Uterus (tissue), 3 donors: ENCODE measurements at regions not wholly inside any gene's neighbourhood (a gene's known extent, or its start where the extent isn't known, plus 50 kb on each side); places are given as distances from the start of the nearest gene placed in this dataset.

Experiments used
- DNase-seq, 2 donors: peaks; one replicate each; pipeline ENCODE4 v3.0.0-alpha.2; 2019 to 2020
- H3K27ac ChIP-seq, 2 donors: fragments of 200-600 bp; sonication (generic); 1 replicate in 1 of 2; 2 replicates in 1 of 2; pipeline ENCODE4 v1.5.1; 2016 to 2018
- H3K27me3 ChIP-seq, 2 donors: fragments of 200-600 bp; sonication (generic); one replicate each; pipeline ENCODE4 v1.5.1; 2018 to 2019; ENCODE audit warnings: control low read depth in 1 of 2
- H3K36me3 ChIP-seq, 2 donors: fragments of 200-600 bp; sonication (generic); one replicate each; pipeline ENCODE4 v1.5.1; 2019; ENCODE audit warnings: control low read depth in 1 of 2
- H3K4me1 ChIP-seq, 2 donors: fragments of 200-600 bp; sonication (generic); one replicate each; pipeline ENCODE4 v1.5.1; 2018 to 2019; ENCODE audit warnings: control low read depth in 1 of 2
- H3K4me3 ChIP-seq, 2 donors: fragments of 200-600 bp; sonication (generic); 1 replicate in 1 of 2; 2 replicates in 1 of 2; pipeline ENCODE4 v1.5.1; 2018 to 2019; ENCODE audit warnings: mild to moderate bottlenecking in 1 of 2
- H3K9me3 ChIP-seq, 2 donors: fragments of 200-600 bp; sonication (generic); one replicate each; pipeline ENCODE4 v1.5.1; 2019; ENCODE audit warnings: control low read depth in 1 of 2
- POLR2A ChIP-seq, 2 donors: fragments of 450-650 bp; IDR thresholded peaks; one replicate each; pipeline ENCODE4 v1.6.1; 2016; ENCODE audit warnings: antibody characterized with exemption in 2 of 2, mild to moderate bottlenecking in 1 of 2, moderate library complexity in 1 of 2
- intact Hi-C: fragments of 100-400 bp; cut with DNase I; formaldehyde crosslinking; loops from one replicate; pipeline ENCODE4 v1.15.1; 2023; ENCODE audit warnings: low total_unique reads
- TF ChIP-seq, protein P1 (sequence below), 4 experiments: fragments of 200-600 bp in 2 of 4; fragments of 450-650 bp in 2 of 4; sonication (generic) in 2 of 4; IDR thresholded peaks; one replicate each; pipeline ENCODE4 v1.5.1; 2016 to 2019; ENCODE audit warnings: antibody characterized with exemption in 4 of 4, mild to moderate bottlenecking in 2 of 4, moderate library complexity in 1 of 4
- donor health status: DM: yes; HTN: yes; CAD: no.

DNA sequence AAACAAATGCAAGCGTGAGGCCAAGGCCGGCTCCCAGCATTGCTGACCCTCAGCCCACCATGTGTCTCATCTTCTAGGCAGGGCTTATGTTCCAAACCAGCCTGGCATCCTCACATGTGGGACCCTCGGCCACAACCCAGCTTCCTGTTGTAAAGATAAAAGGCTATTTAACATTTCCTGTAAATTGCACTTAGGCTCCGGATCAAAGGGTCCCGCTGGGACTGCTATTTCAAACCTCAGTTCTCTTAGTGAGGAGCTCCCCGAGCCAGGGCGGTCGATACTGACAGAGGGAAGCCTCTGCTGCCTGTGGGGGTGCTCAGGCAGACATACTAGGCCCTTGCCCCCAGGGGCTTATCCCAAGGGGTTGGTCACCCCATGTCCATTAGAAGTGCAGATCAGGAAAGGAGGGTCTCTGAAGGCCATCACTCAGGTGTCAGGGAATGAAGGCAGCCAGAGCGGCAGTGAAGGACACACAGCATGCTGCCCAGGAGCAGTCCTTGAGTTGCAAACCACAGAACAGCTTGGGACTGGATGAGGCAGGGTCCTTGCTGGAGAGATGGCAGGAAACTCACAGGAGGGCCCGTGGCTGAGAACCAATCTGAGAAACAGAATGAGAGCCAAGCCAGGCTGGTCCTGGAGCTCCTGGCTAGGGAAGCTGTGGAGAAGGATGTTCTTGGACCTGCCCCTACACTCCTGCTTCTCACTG lies 239.9 kb downstream of the TLE3 start:
- Histone ChIP-seq H3K36me3 (no peaks in the 10 kb centered on the region), H3K9me3 (no peaks in the 10 kb centered on the region), H3K27me3 (no peaks in the 10 kb centered on the region), H3K4me1 (no peaks in the 10 kb centered on the region), H3K27ac (no peak overlapping the region), H3K4me3 (no peak overlapping the region)
- no peak for TF ChIP-seq POLR2A (IDR thresholded peaks at IDR 0.05)
- TF ChIP-seq, protein P1, sequence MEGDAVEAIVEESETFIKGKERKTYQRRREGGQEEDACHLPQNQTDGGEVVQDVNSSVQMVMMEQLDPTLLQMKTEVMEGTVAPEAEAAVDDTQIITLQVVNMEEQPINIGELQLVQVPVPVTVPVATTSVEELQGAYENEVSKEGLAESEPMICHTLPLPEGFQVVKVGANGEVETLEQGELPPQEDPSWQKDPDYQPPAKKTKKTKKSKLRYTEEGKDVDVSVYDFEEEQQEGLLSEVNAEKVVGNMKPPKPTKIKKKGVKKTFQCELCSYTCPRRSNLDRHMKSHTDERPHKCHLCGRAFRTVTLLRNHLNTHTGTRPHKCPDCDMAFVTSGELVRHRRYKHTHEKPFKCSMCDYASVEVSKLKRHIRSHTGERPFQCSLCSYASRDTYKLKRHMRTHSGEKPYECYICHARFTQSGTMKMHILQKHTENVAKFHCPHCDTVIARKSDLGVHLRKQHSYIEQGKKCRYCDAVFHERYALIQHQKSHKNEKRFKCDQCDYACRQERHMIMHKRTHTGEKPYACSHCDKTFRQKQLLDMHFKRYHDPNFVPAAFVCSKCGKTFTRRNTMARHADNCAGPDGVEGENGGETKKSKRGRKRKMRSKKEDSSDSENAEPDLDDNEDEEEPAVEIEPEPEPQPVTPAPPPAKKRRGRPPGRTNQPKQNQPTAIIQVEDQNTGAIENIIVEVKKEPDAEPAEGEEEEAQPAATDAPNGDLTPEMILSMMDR (IDR thresholded peaks at IDR 0.05) = no peak
- DNase-seq = no peak
- intact Hi-C loops = no loop called here

DNA sequence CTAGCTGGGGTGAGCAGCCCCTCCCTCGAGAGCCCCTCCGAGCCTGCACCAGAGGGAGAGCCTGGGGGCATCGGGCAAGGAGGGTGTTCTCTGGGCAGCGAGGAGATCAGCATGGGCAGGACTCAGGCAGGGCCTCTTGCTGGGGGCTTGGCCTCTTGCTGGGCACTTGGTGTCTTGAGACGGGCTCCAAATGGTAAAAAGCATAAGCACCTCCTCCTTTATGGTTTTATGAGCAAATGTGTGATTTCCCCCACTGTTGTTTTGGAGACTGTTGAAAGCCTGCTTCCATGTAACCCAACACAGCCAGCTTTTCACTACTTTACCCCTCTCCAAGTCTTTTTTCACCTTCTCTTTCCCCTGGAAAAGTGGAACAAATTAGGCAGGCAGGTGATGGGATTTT lies 239.3 kb downstream of the TLE3 start:
- no peak for DNase-seq
- Histone ChIP-seq H3K4me3 (no peak overlapping the region), H3K27me3 (no peaks in the 10 kb centered on the region), H3K4me1 (no peaks in the 10 kb centered on the region), H3K9me3 (no peaks in the 10 kb centered on the region), H3K27ac (no peak overlapping the region), H3K36me3 (no peaks in the 10 kb centered on the region)
- no peak for TF ChIP-seq POLR2A (IDR thresholded peaks at IDR 0.05)
- TF ChIP-seq, protein P1 (IDR thresholded peaks at IDR 0.05) = no peak
- intact Hi-C loops = no loop called here

DNA sequence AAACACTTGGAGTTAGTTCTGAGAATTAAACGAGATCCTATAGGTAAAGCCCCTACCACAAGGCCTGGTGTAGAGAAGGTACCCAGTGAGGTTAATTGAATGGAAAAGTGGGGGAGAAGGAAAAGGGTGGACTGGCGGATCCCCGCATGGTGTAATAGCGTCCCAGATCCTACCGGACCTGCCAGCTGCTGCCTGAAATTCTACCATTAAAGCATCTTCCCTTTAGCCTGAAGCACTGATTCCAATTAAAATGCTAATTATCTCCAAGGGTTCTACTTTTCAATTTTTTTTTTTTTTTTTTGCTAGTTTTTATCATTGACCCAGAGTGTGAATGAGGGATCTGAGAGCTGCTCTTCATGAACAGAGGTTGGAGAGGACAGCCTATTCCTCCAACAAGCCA lies 237.9 kb downstream of the TLE3 start:
- Histone ChIP-seq H3K27me3 (no peaks in the 10 kb centered on the region), H3K4me3 (no peak overlapping the region), H3K36me3 (no peaks in the 10 kb centered on the region), H3K27ac (no peak overlapping the region), H3K9me3 (no peaks in the 10 kb centered on the region), H3K4me1 (no peaks in the 10 kb centered on the region)
- no peak for TF ChIP-seq POLR2A (IDR thresholded peaks at IDR 0.05)
- TF ChIP-seq, protein P1 (IDR thresholded peaks at IDR 0.05) = no peak
- intact Hi-C loops = no loop called here
- no peak for DNase-seq

DNA sequence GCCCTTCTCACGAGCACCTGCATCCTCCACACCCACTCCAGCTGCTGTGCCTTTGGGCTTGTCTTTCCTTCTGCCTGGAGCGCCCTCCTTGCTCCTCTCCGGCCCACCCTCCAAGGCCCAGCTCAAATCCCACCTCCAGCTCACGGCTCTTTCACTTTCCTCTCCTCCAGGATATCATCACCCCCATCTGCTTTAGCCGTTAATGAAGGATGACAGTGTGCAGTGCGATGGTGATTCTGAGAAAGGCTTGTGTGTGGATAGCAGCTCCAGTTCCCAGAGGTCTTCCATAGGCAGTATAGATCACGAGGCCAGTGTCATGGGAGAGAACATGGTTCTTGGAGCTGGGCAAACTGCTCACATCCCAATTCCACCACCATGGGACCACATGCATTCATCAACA lies 237.4 kb downstream of the TLE3 start:
- Histone ChIP-seq H3K27ac (no peak overlapping the region), H3K4me1 (no peaks in the 10 kb centered on the region), H3K4me3 (no peak overlapping the region), H3K36me3 (no peaks in the 10 kb centered on the region), H3K27me3 (no peaks in the 10 kb centered on the region), H3K9me3 (no peaks in the 10 kb centered on the region)
- DNase-seq = no peak
- intact Hi-C loops = no loop called here
- TF ChIP-seq, protein P1 (IDR thresholded peaks at IDR 0.05) = no peak
- no peak for TF ChIP-seq POLR2A (IDR thresholded peaks at IDR 0.05)

DNA sequence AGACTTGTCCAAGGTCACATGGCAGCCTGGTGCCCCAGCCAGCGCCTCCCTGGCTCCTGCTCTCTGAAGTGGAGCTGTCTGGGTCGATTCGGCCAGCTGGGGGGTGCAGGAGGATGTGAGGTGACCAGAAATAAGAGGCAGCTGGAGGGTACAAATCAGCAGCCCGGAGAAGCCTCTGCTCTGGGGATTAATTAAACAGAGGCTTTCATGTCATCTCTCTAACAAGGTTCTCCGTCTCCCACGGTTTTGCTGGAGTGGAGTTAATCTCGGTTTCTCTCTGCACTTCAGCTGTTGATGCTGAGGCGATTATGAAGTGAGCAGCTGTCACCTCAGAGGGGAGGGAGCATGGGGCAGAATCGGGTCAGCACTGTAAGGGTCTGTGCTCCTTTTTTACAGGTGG lies 236.8 kb downstream of the TLE3 start:
- H3K9me3 ChIP-seq = no peaks in the 10 kb centered on the region
- no peak for DNase-seq
- intact Hi-C loops = no loop called here
- no peak for TF ChIP-seq POLR2A (IDR thresholded peaks at IDR 0.05)
- TF ChIP-seq, protein P1 (IDR thresholded peaks at IDR 0.05) = no peak
- H3K4me1 ChIP-seq = no peaks in the 10 kb centered on the region
- H3K27me3 ChIP-seq = no peaks in the 10 kb centered on the region
- H3K27ac ChIP-seq = no peak overlapping the region
- no peaks in the 10 kb centered on the region for H3K36me3 ChIP-seq
- no peak overlapping the region for H3K4me3 ChIP-seq
